ENCODE measurements at regions not wholly inside any gene's neighbourhood (a gene's known extent, or its start where the extent isn't known, plus 50 kb on each side); places are given as distances from the start of the nearest gene placed in this dataset.

DNA sequence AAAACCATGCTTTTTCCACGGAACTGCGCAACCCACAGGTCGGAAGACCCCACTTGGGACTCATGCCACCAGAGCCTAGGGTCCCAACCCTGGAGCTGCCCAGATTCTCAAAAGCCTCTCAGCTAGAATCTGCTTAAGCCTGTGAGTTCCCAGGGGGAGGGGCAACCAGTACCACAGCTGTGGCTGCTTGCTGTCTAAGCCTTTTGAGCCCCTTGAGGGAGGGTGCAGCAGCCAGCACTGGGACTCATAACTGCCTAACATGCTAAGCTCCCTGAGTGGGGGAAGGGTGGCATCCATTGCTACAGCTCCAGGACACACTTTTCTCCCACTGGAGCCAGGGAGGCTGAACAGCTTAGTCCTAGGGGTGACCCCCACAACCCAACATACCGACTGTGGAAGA is 485.6 kb upstream of the GRM3 start:
- no peak overlapping the region for H3K9ac ChIP-seq (ENCODE audit: control insufficient read depth, extremely low read depth, insufficient read depth, low read length)
- H3K27me3 ChIP-seq (ENCODE audit: control insufficient read depth, extremely low read depth, insufficient read depth, low read length): no peaks in the 10 kb centered on the region
- no peak overlapping the region for H3K27ac ChIP-seq (ENCODE audit: control insufficient read depth, insufficient read depth, low read length)
- H3K4me2 ChIP-seq (ENCODE audit: control insufficient read depth, extremely low read depth, insufficient read depth, low read depth, low read length): no peak overlapping the region
- peaks cover 3% of the 10 kb centered on the region for H3K9me3 ChIP-seq (ENCODE audit: control insufficient read depth, low read depth, low read length)
- H3K79me2 ChIP-seq (ENCODE audit: control insufficient read depth, insufficient read depth, low read length): no peaks in the 10 kb centered on the region
- dilution Hi-C loops (cut with MboI; ENCODE audit: extremely low pct_ligation_motif_present, low sequenced_read_pairs): no loop called here
- no peak overlapping the region for H2AFZ ChIP-seq (ENCODE audit: control insufficient read depth, low read length)
- no peak for TF ChIP-seq EZH2 (IDR thresholded peaks at IDR 0.05; ENCODE audit: low read length)
- TF ChIP-seq, protein P1, sequence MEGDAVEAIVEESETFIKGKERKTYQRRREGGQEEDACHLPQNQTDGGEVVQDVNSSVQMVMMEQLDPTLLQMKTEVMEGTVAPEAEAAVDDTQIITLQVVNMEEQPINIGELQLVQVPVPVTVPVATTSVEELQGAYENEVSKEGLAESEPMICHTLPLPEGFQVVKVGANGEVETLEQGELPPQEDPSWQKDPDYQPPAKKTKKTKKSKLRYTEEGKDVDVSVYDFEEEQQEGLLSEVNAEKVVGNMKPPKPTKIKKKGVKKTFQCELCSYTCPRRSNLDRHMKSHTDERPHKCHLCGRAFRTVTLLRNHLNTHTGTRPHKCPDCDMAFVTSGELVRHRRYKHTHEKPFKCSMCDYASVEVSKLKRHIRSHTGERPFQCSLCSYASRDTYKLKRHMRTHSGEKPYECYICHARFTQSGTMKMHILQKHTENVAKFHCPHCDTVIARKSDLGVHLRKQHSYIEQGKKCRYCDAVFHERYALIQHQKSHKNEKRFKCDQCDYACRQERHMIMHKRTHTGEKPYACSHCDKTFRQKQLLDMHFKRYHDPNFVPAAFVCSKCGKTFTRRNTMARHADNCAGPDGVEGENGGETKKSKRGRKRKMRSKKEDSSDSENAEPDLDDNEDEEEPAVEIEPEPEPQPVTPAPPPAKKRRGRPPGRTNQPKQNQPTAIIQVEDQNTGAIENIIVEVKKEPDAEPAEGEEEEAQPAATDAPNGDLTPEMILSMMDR (optimal IDR thresholded peaks at IDR 0.05 in 1 of 3, IDR thresholded peaks at IDR 0.05 in 1 of 3, conservative IDR thresholded peaks at IDR 0.05 in 1 of 3; ENCODE audit: extremely low read depth in 1 of 3, insufficient read depth in 2 of 3, low read length in 3 of 3): no peak
- H3K4me1 ChIP-seq (ENCODE audit: control insufficient read depth, extremely low read depth, insufficient read depth, low read length): no peaks in the 10 kb centered on the region
- FAIRE-seq: no peak
- no peaks in the 10 kb centered on the region for H4K20me1 ChIP-seq (ENCODE audit: control insufficient read depth, extremely low read depth, insufficient read depth, low read length)
- H3K36me3 ChIP-seq (ENCODE audit: control insufficient read depth in 2 of 2, extremely low read depth in 1 of 2, insufficient read depth in 2 of 2, low read length in 2 of 2): no peaks in the 10 kb centered on the region
- H3K4me3 ChIP-seq (ENCODE audit: control insufficient read depth in 2 of 3, extremely low read depth in 1 of 3, insufficient read depth in 2 of 3, low read depth in 1 of 3, low read length in 3 of 3): no peak overlapping the region
- DNase-seq (ENCODE audit: low read depth, low spot score): no peak
- no peaks in the 10 kb centered on the region for H3K9me1 ChIP-seq (ENCODE audit: control insufficient read depth, extremely low read depth, insufficient read depth, low read length)

- no peak overlapping the region for H3K9ac ChIP-seq (ENCODE audit: control insufficient read depth, extremely low read depth, insufficient read depth, low read length)
- no peak overlapping the region for H3K27ac ChIP-seq (ENCODE audit: control insufficient read depth, insufficient read depth, low read length)
- no peaks in the 10 kb centered on the region for H3K27me3 ChIP-seq (ENCODE audit: control insufficient read depth, extremely low read depth, insufficient read depth, low read length)
- H3K9me1 ChIP-seq (ENCODE audit: control insufficient read depth, extremely low read depth, insufficient read depth, low read length): no peaks in the 10 kb centered on the region
- FAIRE-seq (no peak), DNase-seq (ENCODE audit: low read depth, low spot score) (no peak)
- H3K4me3 ChIP-seq (ENCODE audit: control insufficient read depth in 2 of 3, extremely low read depth in 1 of 3, insufficient read depth in 2 of 3, low read depth in 1 of 3, low read length in 3 of 3): no peak overlapping the region
- no peaks in the 10 kb centered on the region for H3K4me1 ChIP-seq (ENCODE audit: control insufficient read depth, extremely low read depth, insufficient read depth, low read length)
- H3K4me2 ChIP-seq (ENCODE audit: control insufficient read depth, extremely low read depth, insufficient read depth, low read depth, low read length): no peak overlapping the region
- TF ChIP-seq, protein P1 (optimal IDR thresholded peaks at IDR 0.05 in 1 of 3, IDR thresholded peaks at IDR 0.05 in 1 of 3, conservative IDR thresholded peaks at IDR 0.05 in 1 of 3; ENCODE audit: extremely low read depth in 1 of 3, insufficient read depth in 2 of 3, low read length in 3 of 3): no peak
- no peak for TF ChIP-seq EZH2 (IDR thresholded peaks at IDR 0.05; ENCODE audit: low read length)
- peaks cover 3% of the 10 kb centered on the region for H3K9me3 ChIP-seq (ENCODE audit: control insufficient read depth, low read depth, low read length)
- dilution Hi-C loops (cut with MboI; ENCODE audit: extremely low pct_ligation_motif_present, low sequenced_read_pairs): no loop called here
- no peaks in the 10 kb centered on the region for H4K20me1 ChIP-seq (ENCODE audit: control insufficient read depth, extremely low read depth, insufficient read depth, low read length)
- H3K36me3 ChIP-seq (ENCODE audit: control insufficient read depth in 2 of 2, extremely low read depth in 1 of 2, insufficient read depth in 2 of 2, low read length in 2 of 2): no peaks in the 10 kb centered on the region
- H2AFZ ChIP-seq (ENCODE audit: control insufficient read depth, low read length): no peak overlapping the region
- no peaks in the 10 kb centered on the region for H3K79me2 ChIP-seq (ENCODE audit: control insufficient read depth, insufficient read depth, low read length)
Measured at GRCh38 chr7:86155623-86156022, 488.1 kb upstream of the GRM3 start.

Data from keratinocyte (primary cell).